ENCODE measurements at regions not wholly inside any gene's neighbourhood (a gene's known extent, or its start where the extent isn't known, plus 50 kb on each side); places are given as distances from the start of the nearest gene placed in this dataset.

DNA sequence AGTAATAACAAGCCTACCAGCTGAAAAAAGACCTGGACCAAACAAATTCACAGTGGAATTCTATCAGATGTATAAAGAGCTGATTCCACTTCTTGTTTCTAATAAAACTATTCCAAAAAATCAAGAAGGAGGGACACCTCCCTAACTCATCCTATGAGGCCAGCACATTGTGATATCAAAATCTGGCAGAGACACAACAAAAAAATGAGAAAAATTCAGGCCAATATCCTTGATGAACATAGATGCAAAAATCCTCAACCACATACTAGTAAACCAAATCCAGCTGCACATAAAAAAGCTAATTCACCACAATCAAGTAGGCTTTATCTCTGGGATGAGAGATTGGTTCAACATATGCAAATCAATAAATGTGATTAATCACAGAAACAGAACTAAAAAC, 147.9 kb upstream of the NEIL3 start:
- TF ChIP-seq, protein P1, sequence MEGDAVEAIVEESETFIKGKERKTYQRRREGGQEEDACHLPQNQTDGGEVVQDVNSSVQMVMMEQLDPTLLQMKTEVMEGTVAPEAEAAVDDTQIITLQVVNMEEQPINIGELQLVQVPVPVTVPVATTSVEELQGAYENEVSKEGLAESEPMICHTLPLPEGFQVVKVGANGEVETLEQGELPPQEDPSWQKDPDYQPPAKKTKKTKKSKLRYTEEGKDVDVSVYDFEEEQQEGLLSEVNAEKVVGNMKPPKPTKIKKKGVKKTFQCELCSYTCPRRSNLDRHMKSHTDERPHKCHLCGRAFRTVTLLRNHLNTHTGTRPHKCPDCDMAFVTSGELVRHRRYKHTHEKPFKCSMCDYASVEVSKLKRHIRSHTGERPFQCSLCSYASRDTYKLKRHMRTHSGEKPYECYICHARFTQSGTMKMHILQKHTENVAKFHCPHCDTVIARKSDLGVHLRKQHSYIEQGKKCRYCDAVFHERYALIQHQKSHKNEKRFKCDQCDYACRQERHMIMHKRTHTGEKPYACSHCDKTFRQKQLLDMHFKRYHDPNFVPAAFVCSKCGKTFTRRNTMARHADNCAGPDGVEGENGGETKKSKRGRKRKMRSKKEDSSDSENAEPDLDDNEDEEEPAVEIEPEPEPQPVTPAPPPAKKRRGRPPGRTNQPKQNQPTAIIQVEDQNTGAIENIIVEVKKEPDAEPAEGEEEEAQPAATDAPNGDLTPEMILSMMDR (conservative IDR thresholded peaks at IDR 0.05; ENCODE audit: low read length) = no peak
- TF ChIP-seq EZH2phosphoT487 (IDR thresholded peaks at IDR 0.05; ENCODE audit: borderline replicate concordance) = no peak

Measured in Loucy (cell line).